HepG2 (cell line): ENCODE measurements at regions not wholly inside any gene's neighbourhood (a gene's known extent, or its start where the extent isn't known, plus 50 kb on each side); places are given as distances from the start of the nearest gene placed in this dataset.

Experiments
- ATAC-seq: fragments of 200-7000 bp; cut with Tn5 transposase; 3 replicates; pipeline ENCODE4 v1.9.1; 2020; ENCODE audit warnings: mild to moderate bottlenecking, moderate library complexity
- BruUV-seq: library from RNA; stranded (reverse); fragments of 400-500 nt; replicated peaks from 2 replicates; lab custom pipeline; 2021; lab: Mats Ljungman, UMichigan
- CTCF ChIA-PET: fragments of 300-600 bp; formaldehyde crosslinking; extraction: SDS; loops from one replicate; lab custom pipeline; 2021; ENCODE audit warnings: low total read pairs, inconsistent platforms, low intra/inter-chr PET ratio; lab: Yijun Ruan, JAX
- POLR2A ChIA-PET: fragments of 350-600 bp; sonication (Branson Sonifier 250); formaldehyde crosslinking; loops from one replicate; lab custom pipeline; 2020; ENCODE audit warnings: antibody characterized with exemption, inconsistent platforms; lab: Yijun Ruan, JAX
- DNase-seq: peaks from one replicate; pipeline ENCODE4 v3.0.0-alpha.2; 2015; ENCODE audit warnings: low spot score
- FAIRE-seq: peaks from 3 replicates; lab custom pipeline; 2011; peaks lifted over from hg19 to GRCh38; lab: Jason Lieb, UNC
- H2AFZ ChIP-seq: one replicate; pipeline ENCODE4 v1.6.1; 2011; ENCODE audit warnings: low read length, inconsistent platforms
- H3K27ac ChIP-seq: fragments of 300-600 bp; 3 replicates; pipeline ENCODE4 v1.8.0; 2011; ENCODE audit warnings: mixed run types, mild to moderate bottlenecking, mixed read lengths, low read length, inconsistent platforms; ENCODE audit not compliant: insufficient read depth; ENCODE audit errors: extremely low read length
- H3K27me3 ChIP-seq, 2 experiments: fragments of 200-600 bp in 1 of 2; 2 replicates in 1 of 2; 3 replicates in 1 of 2; pipeline versions ENCODE4 v1.6.0 to v1.8.0; 2011; ENCODE audit warnings: low read length in 2 of 2, mild to moderate bottlenecking in 2 of 2, moderate library complexity in 2 of 2, inconsistent platforms in 1 of 2; ENCODE audit not compliant: insufficient read depth in 2 of 2, control insufficient read depth in 1 of 2
- H3K36me3 ChIP-seq, 2 experiments: fragments of 200-600 bp in 1 of 2; replicated peaks in 1 of 2; 2 replicates in 1 of 2; 3 replicates in 1 of 2; pipeline versions ENCODE4 v1.5.1 to v1.8.0; 2011; ENCODE audit warnings: low read length in 2 of 2, inconsistent platforms in 1 of 2; ENCODE audit not compliant: insufficient read depth in 2 of 2, control insufficient read depth in 1 of 2
- H3K4me1 ChIP-seq: 2 replicates; pipeline ENCODE4 v1.5.1; 2012; ENCODE audit warnings: low read length, inconsistent platforms; ENCODE audit not compliant: insufficient read depth
- H3K4me2 ChIP-seq: 2 replicates; pipeline ENCODE4 v1.6.0; 2011; ENCODE audit warnings: low read depth, low read length, inconsistent platforms
- H3K4me3 ChIP-seq, 3 experiments: fragments of 200-600 bp in 1 of 3; sonication (generic), shearing (Covaris generic) in 1 of 3; replicated peaks in 1 of 3; 2 replicates each; pipeline ENCODE4 v1.5.1; 2011 to 2016; ENCODE audit warnings: low read length in 3 of 3, inconsistent platforms in 2 of 3, low read depth in 2 of 3, mild to moderate bottlenecking in 2 of 3, control low read depth in 1 of 3, mixed read lengths in 1 of 3; ENCODE audit not compliant: insufficient read depth in 1 of 3
- H3K79me2 ChIP-seq: one replicate; pipeline ENCODE4 v1.6.1; 2011; ENCODE audit warnings: low read length, inconsistent platforms; ENCODE audit not compliant: insufficient read depth
- H3K9ac ChIP-seq: 2 replicates; pipeline ENCODE4 v1.6.0; 2011; ENCODE audit warnings: mild to moderate bottlenecking, low read depth, low read length, inconsistent platforms; ENCODE audit not compliant: insufficient read depth
- H3K9me3 ChIP-seq: 2 replicates; pipeline ENCODE4 v1.5.1; 2012; ENCODE audit warnings: mild to moderate bottlenecking, low read length
- H4K20me1 ChIP-seq: 2 replicates; pipeline ENCODE4 v1.6.0; 2011; ENCODE audit warnings: inconsistent platforms, mild to moderate bottlenecking, low read length, moderate library complexity; ENCODE audit not compliant: insufficient read depth
- ARNTL ChIP-seq: sonication (generic); formaldehyde crosslinking; IDR thresholded peaks from 2 replicates; pipeline ENCODE4 v1.4.0; 2020; ENCODE audit warnings: mild to moderate bottlenecking, missing genetic modification reagents
- ETS1 ChIP-seq: sonication (generic); formaldehyde crosslinking; IDR thresholded peaks from 2 replicates; pipeline ENCODE4 v1.4.0; 2020; ENCODE audit warnings: missing genetic modification reagents
- FOXA3 ChIP-seq: IDR thresholded peaks from 2 replicates; pipeline ENCODE4 v1.6.1; 2016; ENCODE audit warnings: missing genetic modification reagents, missing compliant biosample characterization
- RELA ChIP-seq: sonication (generic); formaldehyde crosslinking; IDR thresholded peaks from 2 replicates; pipeline ENCODE4 v1.4.0; 2020; ENCODE audit warnings: missing genetic modification reagents
- ZNF746 ChIP-seq: sonication (generic); formaldehyde crosslinking; IDR thresholded peaks from 2 replicates; pipeline ENCODE4 v1.8.0; 2022; ENCODE audit warnings: mild to moderate bottlenecking, missing genetic modification reagents
- ZNF790 ChIP-seq: sonication (generic); formaldehyde crosslinking; IDR thresholded peaks from 2 replicates; pipeline ENCODE4 v1.8.0; 2022; ENCODE audit warnings: missing genetic modification reagents, mild to moderate bottlenecking, borderline replicate concordance
- WGBS: methylation state at CpG from one replicate; pipeline ENCODE4 v1.1.6; 2017; ENCODE audit warnings: low lambda C conversion rate; 5-methylcytosine and 5-hydroxymethylcytosine counted together
- in situ Hi-C: cut with HindIII; loops from 2 replicates; pipeline ENCODE4 v1.10.0; 2017; ENCODE audit warnings: low pct_unique_long_range_greater_than_20kb; ENCODE audit not compliant: extremely low pct_ligation_motif_present
- intact Hi-C: fragments of 100-400 bp; cut with micrococcal nuclease; formaldehyde crosslinking; loops from one replicate; pipeline ENCODE4 v1.10.0; 2022; ENCODE audit not compliant: unreplicated experiment
- TF ChIP-seq, protein P1 (sequence below): sonication (generic); formaldehyde crosslinking; IDR thresholded peaks from 2 replicates; pipeline ENCODE4 v1.5.0; 2020; ENCODE audit warnings: mild to moderate bottlenecking, missing genetic modification reagents, moderate library complexity
- TF ChIP-seq, protein P2 (sequence below): sonication (generic); formaldehyde crosslinking; IDR thresholded peaks from 2 replicates; pipeline ENCODE4 v1.4.0; 2020; ENCODE audit warnings: missing genetic modification reagents

- in situ Hi-C loops, result no loop called here
- DNase-seq, result no peak
- H3K4me1 ChIP-seq, result peaks cover 15% of the 10 kb centered on the region
- no peak overlapping the region for H3K27ac ChIP-seq
- TF ChIP-seq ZNF790 (CRISPR knock-in tag) (no peak), ZNF746 (CRISPR knock-in tag) (no peak), RELA (no peak), ETS1 (CRISPR knock-in tag) (no peak), ARNTL (CRISPR knock-in tag) (no peak)
- TF ChIP-seq, protein P1, sequence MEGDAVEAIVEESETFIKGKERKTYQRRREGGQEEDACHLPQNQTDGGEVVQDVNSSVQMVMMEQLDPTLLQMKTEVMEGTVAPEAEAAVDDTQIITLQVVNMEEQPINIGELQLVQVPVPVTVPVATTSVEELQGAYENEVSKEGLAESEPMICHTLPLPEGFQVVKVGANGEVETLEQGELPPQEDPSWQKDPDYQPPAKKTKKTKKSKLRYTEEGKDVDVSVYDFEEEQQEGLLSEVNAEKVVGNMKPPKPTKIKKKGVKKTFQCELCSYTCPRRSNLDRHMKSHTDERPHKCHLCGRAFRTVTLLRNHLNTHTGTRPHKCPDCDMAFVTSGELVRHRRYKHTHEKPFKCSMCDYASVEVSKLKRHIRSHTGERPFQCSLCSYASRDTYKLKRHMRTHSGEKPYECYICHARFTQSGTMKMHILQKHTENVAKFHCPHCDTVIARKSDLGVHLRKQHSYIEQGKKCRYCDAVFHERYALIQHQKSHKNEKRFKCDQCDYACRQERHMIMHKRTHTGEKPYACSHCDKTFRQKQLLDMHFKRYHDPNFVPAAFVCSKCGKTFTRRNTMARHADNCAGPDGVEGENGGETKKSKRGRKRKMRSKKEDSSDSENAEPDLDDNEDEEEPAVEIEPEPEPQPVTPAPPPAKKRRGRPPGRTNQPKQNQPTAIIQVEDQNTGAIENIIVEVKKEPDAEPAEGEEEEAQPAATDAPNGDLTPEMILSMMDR, result no peak
- TF ChIP-seq, all 625 proteins: peak for 0
- intact Hi-C loops, result no loop called here
- Histone ChIP-seq H3K79me2 (no peaks in the 10 kb centered on the region), H4K20me1 (no peaks in the 10 kb centered on the region), H3K9ac (no peak overlapping the region), H3K4me3 (no peak overlapping the region), H2AFZ (no peak overlapping the region), H3K36me3 (no peaks in the 10 kb centered on the region), H3K9me3 (peaks cover 9% of the 10 kb centered on the region), H3K27me3 (no peaks in the 10 kb centered on the region), H3K4me2 (no peak overlapping the region)
- FAIRE-seq (no peak), ATAC-seq (no peak)
- ChIA-PET POLR2A (no interaction called here), CTCF (no interaction called here)
- no TSS peak for BruUV-seq
These were observed 217.6 kb downstream of the LYPLAL1 start for GRCh38 chr1:219391297-219391696.

DNA sequence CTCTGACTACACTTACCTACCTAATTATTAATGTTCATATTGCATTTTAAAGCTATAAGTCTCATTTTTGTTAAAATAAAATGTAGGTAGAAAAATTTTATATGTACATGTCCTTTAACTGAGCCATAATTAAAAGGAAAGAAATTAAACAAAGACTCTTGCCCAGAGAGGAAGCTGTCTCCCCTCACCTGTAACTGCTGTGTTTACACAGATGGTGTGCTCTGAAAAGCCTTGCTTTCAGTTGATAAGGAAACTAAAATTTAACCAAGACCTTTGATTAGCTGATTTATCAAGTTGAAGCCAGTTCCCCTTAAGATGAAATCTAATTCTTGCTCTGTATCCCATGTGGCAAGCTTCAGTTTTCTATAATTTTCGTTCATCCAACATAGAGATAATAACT, 213.5 kb downstream of the LYPLAL1 start:
- no peaks in the 10 kb centered on the region for H3K27me3 ChIP-seq
- H3K4me3 ChIP-seq, result no peak overlapping the region
- no peaks in the 10 kb centered on the region for H3K9me3 ChIP-seq
- in situ Hi-C loops, result no loop called here
- H4K20me1 ChIP-seq, result no peaks in the 10 kb centered on the region
- no peak overlapping the region for H3K4me2 ChIP-seq
- FAIRE-seq, result no peak
- no peak for ATAC-seq
- no peak overlapping the region for H2AFZ ChIP-seq
- intact Hi-C loops, result no loop called here
- TF ChIP-seq FOXA3 (CRISPR knock-in tag), result peak; percentile 28; the same call in 1 of the 2 replicates
- TF ChIP-seq, protein P2, sequence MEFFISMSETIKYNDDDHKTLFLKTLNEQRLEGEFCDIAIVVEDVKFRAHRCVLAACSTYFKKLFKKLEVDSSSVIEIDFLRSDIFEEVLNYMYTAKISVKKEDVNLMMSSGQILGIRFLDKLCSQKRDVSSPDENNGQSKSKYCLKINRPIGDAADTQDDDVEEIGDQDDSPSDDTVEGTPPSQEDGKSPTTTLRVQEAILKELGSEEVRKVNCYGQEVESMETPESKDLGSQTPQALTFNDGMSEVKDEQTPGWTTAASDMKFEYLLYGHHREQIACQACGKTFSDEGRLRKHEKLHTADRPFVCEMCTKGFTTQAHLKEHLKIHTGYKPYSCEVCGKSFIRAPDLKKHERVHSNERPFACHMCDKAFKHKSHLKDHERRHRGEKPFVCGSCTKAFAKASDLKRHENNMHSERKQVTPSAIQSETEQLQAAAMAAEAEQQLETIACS (CRISPR knock-in tag), result no peak
- DNase-seq, result no peak
- peaks cover 26% of the 10 kb centered on the region for H3K4me1 ChIP-seq
- H3K36me3 ChIP-seq, result no peaks in the 10 kb centered on the region
- POLR2A ChIA-PET, result no interaction called here
- CTCF ChIA-PET, result interaction anchor here (2.5 kb wide), 1 partner anchor 183 kb away, joined by 12 read pairs; no protein-coding TSS in a partner anchor
- H3K27ac ChIP-seq, result no peak overlapping the region
- BruUV-seq, result no TSS peak
- H3K9ac ChIP-seq, result no peak overlapping the region
- 24% methylated on average over 1 of the region's 1 CpG for WGBS
- H3K79me2 ChIP-seq, result no peaks in the 10 kb centered on the region
